ENCODE measurements at regions not wholly inside any gene's neighbourhood (a gene's known extent, or its start where the extent isn't known, plus 50 kb on each side); places are given as distances from the start of the nearest gene placed in this dataset.
A peak's percentile ranks its signal among the peaks of the same experiment; 100 is the strongest.

DNA sequence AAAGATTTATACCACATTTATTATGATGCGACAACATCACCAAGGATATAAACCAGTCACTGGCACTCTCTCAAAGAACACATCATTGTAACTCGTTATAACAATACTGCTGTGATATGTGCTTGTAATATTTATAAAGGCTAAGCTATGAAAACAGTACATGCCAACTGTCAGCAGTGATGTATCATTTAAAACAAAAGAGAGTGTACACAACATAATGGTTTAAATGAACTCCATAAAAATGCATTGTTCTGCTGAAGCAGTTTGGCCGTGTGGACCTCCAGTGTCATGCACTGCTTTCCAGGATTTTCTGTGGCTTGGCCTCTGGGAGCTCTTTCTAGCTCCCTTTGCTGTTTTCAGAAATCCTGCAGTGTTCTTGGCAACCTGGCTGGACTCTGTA lies 215.6 kb downstream of the MTX2 start (continued):
- TF ChIP-seq ZNF585B (tag by site-specific recombination; IDR thresholded peaks at IDR 0.05): no peak
- TF ChIP-seq, protein P1, sequence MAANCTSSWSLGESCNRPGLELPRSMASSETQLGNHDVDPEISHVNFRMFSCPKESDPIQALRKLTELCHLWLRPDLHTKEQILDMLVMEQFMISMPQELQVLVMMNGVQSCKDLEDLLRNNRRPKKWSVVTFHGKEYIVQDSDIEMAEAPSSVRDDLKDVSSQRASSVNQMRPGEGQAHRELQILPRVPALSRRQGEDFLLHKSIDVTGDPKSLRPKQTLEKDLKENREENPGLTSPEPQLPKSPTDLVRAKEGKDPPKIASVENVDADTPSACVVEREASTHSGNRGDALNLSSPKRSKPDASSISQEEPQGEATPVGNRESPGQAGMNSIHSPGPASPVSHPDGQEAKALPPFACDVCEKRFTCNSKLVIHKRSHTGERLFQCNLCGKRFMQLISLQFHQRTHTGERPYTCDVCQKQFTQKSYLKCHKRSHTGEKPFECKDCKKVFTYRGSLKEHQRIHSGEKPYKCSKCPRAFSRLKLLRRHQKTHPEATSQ (tag by site-specific recombination; IDR thresholded peaks at IDR 0.05): no peak
- peak; percentile 54; the same call in 1 of the 2 replicates for TF ChIP-seq FEZF1 (tag by site-specific recombination; IDR thresholded peaks at IDR 0.05)
- TF ChIP-seq ZEB2 (tag by site-specific recombination; IDR thresholded peaks at IDR 0.05): peak; percentile 55; the same call in 1 of the 2 replicates
- TF ChIP-seq PATZ1 (tag by site-specific recombination; IDR thresholded peaks at IDR 0.05): no peak
- TF ChIP-seq, protein P2, sequence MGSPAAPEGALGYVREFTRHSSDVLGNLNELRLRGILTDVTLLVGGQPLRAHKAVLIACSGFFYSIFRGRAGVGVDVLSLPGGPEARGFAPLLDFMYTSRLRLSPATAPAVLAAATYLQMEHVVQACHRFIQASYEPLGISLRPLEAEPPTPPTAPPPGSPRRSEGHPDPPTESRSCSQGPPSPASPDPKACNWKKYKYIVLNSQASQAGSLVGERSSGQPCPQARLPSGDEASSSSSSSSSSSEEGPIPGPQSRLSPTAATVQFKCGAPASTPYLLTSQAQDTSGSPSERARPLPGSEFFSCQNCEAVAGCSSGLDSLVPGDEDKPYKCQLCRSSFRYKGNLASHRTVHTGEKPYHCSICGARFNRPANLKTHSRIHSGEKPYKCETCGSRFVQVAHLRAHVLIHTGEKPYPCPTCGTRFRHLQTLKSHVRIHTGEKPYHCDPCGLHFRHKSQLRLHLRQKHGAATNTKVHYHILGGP (tag by site-specific recombination; IDR thresholded peaks at IDR 0.05): peak; percentile 95
- no peak for TF ChIP-seq ZNF157 (tag by site-specific recombination; IDR thresholded peaks at IDR 0.05)
- TF ChIP-seq ZNF558 (tag by site-specific recombination; IDR thresholded peaks at IDR 0.05): no peak
- no peak for TF ChIP-seq ZNF555 (tag by site-specific recombination; conservative IDR thresholded peaks at IDR 0.05)
- no peak for TF ChIP-seq ZFP69B (tag by site-specific recombination; IDR thresholded peaks at IDR 0.05)
- no peak for TF ChIP-seq ZNF184 (tag by site-specific recombination; IDR thresholded peaks at IDR 0.05)
- no peak for TF ChIP-seq ZNF140 (tag by site-specific recombination; IDR thresholded peaks at IDR 0.05)
- no peak for TF ChIP-seq ZNF2 (tag by site-specific recombination; IDR thresholded peaks at IDR 0.05)
- no peak for TF ChIP-seq ZNF24 (tag by site-specific recombination; IDR thresholded peaks at IDR 0.05)
- no peak for TF ChIP-seq OSR2 (tag by site-specific recombination; IDR thresholded peaks at IDR 0.05)
- TF ChIP-seq ZNF600 (tag by site-specific recombination; IDR thresholded peaks at IDR 0.05): no peak

GRCh38 chr2:176488431-176488830 lies 219.2 kb downstream of the MTX2 start:
- ChIA-PET CTCF (interaction anchor here (0.9 kb wide), 1 partner anchor 33 kb away, joined by 3 read pairs; no protein-coding TSS in a partner anchor), POLR2A (no interaction called here)
- Histone ChIP-seq H3K36me3 (ENCODE audit: control insufficient read depth in 2 of 2, insufficient read depth in 1 of 2, low read length in 2 of 2) (no peaks in the 10 kb centered on the region), H3K9me3 (ENCODE audit: control insufficient read depth, insufficient read depth, low read depth, low read length) (no peaks in the 10 kb centered on the region), H3K4me1 (ENCODE audit: control insufficient read depth, insufficient read depth, low read length) (no peaks in the 10 kb centered on the region; the same call in 1 of the 2 replicates), H3K27ac (ENCODE audit: extremely low read depth, low read depth, low read length) (no peak overlapping the region), H3K4me3 (ENCODE audit: low read depth, low read length) (no peak overlapping the region)
- no peak for TF ChIP-seq ZNF837 (tag by site-specific recombination; IDR thresholded peaks at IDR 0.05)
- TF ChIP-seq, protein P3, sequence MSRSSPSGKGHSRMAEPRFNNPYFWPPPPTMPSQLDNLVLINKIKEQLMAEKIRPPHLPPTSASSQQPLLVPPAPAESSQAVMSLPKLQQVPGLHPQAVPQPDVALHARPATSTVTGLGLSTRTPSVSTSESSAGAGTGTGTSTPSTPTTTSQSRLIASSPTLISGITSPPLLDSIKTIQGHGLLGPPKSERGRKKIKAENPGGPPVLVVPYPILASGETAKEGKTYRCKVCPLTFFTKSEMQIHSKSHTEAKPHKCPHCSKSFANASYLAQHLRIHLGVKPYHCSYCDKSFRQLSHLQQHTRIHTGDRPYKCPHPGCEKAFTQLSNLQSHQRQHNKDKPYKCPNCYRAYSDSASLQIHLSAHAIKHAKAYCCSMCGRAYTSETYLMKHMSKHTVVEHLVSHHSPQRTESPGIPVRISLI (tag by site-specific recombination; IDR thresholded peaks at IDR 0.05): no peak
- TF ChIP-seq ZNF433 (tag by site-specific recombination; IDR thresholded peaks at IDR 0.05; ENCODE audit: low read depth): no peak
- TF ChIP-seq ZNF843 (tag by site-specific recombination; IDR thresholded peaks at IDR 0.05): no peak
- TF ChIP-seq ZNF169 (tag by site-specific recombination; IDR thresholded peaks at IDR 0.05): no peak
- no peak for TF ChIP-seq ZNF785 (tag by site-specific recombination; IDR thresholded peaks at IDR 0.05)
- no peak for TF ChIP-seq ZNF624 (tag by site-specific recombination; IDR thresholded peaks at IDR 0.05)
- no peak for TF ChIP-seq ZNF76 (tag by site-specific recombination; IDR thresholded peaks at IDR 0.05; ENCODE audit: borderline replicate concordance, low read depth)
- TF ChIP-seq ZNF488 (tag by site-specific recombination; IDR thresholded peaks at IDR 0.05): no peak
- no peak for TF ChIP-seq ZNF621 (tag by site-specific recombination; IDR thresholded peaks at IDR 0.05)
- TF ChIP-seq, protein P4, sequence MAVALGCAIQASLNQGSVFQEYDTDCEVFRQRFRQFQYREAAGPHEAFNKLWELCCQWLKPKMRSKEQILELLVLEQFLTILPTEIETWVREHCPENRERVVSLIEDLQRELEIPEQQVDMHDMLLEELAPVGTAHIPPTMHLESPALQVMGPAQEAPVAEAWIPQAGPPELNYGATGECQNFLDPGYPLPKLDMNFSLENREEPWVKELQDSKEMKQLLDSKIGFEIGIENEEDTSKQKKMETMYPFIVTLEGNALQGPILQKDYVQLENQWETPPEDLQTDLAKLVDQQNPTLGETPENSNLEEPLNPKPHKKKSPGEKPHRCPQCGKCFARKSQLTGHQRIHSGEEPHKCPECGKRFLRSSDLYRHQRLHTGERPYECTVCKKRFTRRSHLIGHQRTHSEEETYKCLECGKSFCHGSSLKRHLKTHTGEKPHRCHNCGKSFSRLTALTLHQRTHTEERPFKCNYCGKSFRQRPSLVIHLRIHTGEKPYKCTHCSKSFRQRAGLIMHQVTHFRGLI (tag by site-specific recombination; IDR thresholded peaks at IDR 0.05): no peak
- TF ChIP-seq, protein P5, sequence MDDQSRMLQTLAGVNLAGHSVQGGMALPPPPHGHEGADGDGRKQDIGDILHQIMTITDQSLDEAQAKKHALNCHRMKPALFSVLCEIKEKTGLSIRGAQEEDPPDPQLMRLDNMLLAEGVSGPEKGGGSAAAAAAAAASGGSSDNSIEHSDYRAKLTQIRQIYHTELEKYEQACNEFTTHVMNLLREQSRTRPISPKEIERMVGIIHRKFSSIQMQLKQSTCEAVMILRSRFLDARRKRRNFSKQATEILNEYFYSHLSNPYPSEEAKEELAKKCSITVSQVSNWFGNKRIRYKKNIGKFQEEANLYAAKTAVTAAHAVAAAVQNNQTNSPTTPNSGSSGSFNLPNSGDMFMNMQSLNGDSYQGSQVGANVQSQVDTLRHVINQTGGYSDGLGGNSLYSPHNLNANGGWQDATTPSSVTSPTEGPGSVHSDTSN (CRISPR knock-in tag; IDR thresholded peaks at IDR 0.05): no peak
- no peak for TF ChIP-seq ZNF529 (tag by site-specific recombination; IDR thresholded peaks at IDR 0.05; ENCODE audit: insufficient replicate concordance)
- TF ChIP-seq MYNN (tag by site-specific recombination; IDR thresholded peaks at IDR 0.05; ENCODE audit: borderline replicate concordance): no peak
